DMS53 (cell line): ENCODE measurements at regions not wholly inside any gene's neighbourhood (a gene's known extent, or its start where the extent isn't known, plus 50 kb on each side); places are given as distances from the start of the nearest gene placed in this dataset.
"Not testable (repeated sequence)": the region's sequence is repeated elsewhere in the genome, so short reads cannot be mapped to it uniquely, and the experiment has no call there.

Source experiments
- DNase-seq: peaks from one replicate; lab custom pipeline; 2025; lab: John Stamatoyannopoulos, UW

DNA sequence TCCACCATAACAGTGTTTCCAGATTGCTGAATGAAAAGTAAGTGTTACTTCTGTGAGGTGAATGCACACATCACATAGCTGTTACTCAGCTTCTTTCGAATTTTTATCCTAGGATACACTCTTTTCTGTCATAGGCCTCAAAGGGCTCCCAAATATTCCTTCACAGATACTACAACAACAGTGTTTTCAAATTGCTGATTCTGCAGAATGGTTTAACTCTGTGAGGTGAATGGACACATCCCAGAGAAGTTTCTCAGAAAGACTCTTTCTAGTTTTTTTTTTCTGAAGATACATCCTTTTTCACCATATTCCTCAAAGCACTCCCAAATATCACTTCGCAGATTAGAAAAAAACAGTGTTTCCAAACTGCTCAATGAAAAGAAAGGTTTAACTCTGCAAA lies 221.1 kb downstream of the OR4A5 start:
- DNase-seq = no peak

DNA sequence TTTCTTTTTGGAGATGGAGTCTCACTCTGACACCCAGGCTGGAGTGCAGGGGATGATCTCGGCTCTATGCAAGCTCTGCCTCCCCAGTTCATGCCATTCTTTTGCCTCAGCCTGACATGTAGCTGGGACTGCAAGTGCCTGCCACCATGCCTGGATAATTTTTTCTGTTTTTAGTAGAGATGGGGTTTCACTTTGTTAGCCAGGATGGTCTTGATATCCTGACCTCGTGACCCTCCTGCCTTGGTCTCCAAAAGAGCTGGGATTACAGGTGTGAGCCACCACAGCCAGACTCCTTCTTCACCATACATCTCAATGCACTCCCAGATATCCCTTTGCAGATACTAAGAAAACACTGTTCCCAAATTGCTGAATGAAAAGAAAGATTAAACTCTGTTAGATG lies 224.3 kb downstream of the OR4A5 start:
- no peak for DNase-seq

DNA sequence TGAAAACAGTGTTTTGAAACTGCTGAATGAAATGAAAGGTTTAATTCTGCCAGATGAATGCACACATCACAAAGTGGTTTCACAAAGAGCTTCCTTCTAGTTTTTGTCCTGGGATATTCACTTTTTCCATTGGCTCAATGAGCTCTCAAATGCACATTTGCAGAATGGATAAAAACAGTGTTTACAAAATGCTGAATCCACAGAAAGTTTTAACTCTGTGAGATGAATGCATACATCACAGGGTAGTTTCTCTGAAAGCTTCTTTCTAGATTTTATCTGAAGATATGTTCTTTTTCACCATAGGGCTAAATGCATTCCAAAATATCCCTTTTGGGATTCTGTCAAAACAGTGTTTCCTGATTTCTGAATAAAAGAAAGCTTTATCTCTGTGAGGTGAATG lies 237.6 kb downstream of the OR4A5 start:
- no peak for DNase-seq

DNA sequence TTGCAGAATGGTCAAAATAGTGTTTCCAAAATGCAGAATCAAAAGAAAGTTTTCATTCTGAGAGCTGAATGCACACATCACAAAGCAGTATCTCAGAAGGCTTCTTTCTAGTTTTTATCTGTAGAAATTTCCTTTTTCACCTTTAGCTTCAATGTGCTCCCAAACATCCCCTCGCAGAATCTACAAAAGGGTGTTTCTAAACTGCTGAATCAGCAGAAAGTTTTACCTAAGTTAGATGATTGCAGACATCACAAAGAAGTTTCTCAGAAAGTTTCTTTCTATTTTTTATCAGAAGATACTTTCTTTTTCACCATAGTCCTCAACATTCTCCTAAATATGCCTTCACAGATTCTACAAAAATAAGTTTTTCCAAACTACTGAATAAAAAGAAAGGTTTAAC lies 239.8 kb downstream of the OR4A5 start:
- no peak for DNase-seq

DNA sequence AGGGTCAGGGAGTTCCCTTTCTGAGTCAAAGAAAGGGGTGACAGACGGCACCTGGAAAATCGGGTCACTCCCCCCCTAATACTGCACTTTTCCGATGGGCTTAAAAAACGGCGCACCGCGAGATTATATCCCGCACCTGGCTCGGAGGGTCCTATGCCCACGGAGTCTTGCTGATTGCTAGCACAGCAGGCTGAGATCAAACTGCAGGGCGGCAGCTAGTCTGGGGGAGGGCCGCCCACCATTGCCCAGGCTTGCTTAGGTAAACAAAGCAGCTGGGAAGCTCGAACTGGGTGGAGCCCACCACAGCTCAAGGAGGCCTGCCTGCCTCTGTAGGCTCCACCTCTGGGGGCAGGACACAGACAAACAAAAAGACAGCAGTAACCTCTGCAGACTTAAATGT lies 240.5 kb downstream of the OR4A5 start:
- DNase-seq = not testable (repeated sequence)

DNA sequence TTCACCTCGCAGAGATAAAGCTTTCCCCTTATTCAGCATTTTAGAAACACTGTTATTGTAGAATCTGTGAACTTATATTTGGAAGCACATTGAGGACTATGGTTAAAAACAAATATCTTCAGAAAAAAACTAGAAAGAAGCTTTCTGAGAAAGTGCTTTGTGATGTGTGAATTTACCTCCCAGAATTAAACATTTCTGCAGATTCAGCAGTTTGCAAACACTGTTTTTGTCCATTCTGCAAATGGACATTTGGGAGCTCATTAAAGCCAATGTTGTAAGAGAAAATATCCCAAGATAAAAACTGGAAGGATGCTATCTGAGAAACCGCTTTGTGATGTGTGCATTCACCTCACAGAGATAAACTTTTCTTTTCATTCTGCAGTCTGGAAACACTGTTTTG lies 272.7 kb downstream of the OR4A5 start:
- no peak for DNase-seq

DNA sequence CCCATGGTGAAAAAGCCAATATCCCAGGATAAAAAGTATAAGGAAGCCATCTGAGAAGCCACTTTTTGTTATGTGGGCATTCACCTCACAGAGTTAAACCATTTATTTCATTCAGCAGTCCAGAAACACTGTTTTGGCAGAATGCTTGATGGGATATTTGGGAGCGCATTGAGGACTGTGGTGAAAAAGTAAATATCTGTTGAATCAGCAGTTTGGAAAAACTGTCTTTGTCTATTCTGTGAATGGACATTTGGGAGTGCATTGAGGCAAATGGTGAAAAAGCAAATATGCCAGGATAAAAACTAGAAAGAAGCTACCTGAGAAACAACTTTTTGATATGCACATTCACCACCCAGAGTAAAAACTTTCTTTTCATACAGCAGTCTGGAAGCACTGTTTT lies 276.2 kb upstream of the TRIM48 start:
- no peak for DNase-seq

DNA sequence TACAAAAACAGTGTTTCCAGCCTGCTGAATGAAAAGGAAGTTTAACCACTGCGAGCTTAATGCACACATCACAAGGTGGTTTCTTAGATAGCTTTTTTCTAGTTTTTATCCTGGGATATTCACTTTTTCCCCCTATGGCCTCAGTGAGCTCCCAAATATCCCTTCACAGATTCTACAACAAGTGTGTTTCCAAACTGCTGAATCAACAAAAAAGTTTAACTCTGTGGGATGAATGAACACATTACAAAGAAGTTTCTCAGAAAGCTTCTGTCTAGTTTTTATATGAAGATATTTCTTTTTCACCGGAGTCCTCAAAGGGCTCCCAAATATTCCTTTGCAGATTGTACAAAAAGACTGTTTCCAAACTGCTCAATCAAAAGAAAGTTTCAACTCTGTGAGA lies 233.1 kb upstream of the TRIM48 start:
- not testable (repeated sequence) for DNase-seq

DNA sequence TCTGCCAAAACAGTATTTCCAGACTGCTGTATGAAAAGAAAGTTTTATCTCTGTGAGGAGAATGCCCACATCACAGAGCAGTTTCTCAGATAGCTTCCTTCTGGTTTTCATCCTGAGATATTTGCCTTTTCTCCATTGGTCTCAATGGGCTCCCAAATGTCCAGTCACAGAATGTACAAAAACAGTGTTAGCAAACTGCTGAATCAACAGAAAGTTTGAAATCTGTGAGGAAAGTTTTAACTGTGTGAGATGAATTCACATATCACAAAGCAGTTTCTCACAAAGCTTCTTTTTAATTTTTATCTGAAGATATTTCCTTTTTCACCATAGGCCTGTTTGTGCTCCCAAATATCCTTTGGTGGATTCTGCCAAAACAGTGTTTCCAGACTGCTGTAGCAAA lies 207.2 kb upstream of the TRIM48 start:
- DNase-seq = no peak

DNA sequence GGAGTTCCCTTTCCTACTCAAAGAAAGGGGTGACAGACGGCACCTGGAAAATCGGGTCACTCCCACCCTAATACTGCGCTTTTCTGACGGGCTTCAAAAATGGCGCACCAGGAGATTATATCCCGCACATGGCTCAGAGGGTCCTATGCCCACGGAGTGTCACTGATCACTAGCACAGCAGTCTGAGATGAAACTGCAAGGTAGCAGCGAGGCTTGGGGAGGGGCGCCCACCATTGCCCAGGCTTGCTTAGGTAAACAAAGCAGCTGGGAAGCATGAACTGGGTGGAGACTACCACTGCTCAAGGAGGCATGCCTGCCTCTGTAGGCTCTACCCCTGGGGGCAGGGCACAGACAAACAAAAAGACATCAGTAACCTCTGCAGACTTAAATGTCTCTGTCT lies 177.4 kb upstream of the TRIM48 start:
- DNase-seq = not testable (repeated sequence)

DNA sequence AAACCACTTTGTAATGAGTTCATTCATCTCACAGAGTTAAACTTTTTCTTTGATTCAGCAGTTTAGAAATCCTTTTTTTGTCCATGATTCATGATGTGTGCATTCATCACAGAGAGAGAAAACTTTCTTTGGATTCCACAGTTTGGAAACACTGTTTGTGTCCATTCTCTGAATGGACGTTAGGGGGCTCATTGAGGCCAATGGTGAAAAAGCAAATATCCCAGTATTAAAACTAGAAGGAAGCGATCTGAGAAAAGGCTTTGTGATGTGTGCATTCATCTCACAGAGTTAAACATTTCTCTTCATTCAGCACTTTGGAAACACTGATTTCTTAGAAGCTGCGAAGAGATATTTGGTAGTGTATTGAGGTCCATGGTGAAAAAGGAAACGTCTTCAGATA lies 155.6 kb upstream of the TRIM48 start:
- DNase-seq = peak; percentile 23
